SKM-1 treated with dmso at 0.1 percent for 144 hours (cell line): ENCODE measurements at regions not wholly inside any gene's neighbourhood (a gene's known extent, or its start where the extent isn't known, plus 50 kb on each side); places are given as distances from the start of the nearest gene placed in this dataset.

Experiments
- DNase-seq: peaks from one replicate; lab custom pipeline; 2025; ENCODE audit not compliant: unreplicated experiment; lab: John Stamatoyannopoulos, UW

DNA sequence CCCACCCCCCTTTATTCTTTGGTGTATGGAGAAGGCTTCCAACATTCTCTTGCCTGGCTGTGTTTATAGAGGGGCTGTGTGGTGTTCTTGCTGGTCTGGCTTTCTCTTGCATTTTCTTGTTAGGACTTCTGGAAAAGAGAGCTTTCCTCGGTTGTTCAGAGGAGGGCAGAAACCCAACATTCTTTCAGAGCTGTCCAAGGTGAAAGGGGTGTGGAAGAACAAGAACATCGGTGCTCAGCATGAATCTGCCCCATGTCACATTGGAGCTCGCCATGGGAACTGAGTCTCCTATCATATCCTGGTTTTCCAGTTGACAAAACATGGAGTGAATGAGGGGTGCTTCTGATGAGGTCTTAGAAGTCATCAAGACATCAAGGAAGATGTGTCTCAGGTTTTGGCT, 281.8 kb downstream of the RNF144B start:
- DNase-seq: no peak

DNA sequence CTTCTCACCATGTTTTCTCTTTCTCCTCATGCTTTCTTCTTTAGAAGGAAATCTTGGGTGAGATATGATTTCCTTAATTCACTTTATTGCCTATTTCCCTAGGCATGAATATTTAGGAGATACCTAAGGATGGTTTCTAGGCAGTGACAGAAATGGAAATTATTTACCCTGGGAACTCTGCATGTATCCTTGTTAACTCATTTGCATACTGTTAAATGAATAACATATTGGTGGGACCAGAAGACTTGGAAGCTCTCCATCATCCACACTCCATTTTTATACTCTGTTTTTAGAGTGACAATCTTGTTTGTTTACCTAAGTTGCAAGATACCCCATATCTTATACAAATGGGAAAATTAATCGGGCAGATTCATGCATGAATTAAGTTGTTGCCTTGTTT, 285.7 kb downstream of the RNF144B start:
- no peak for DNase-seq

DNA sequence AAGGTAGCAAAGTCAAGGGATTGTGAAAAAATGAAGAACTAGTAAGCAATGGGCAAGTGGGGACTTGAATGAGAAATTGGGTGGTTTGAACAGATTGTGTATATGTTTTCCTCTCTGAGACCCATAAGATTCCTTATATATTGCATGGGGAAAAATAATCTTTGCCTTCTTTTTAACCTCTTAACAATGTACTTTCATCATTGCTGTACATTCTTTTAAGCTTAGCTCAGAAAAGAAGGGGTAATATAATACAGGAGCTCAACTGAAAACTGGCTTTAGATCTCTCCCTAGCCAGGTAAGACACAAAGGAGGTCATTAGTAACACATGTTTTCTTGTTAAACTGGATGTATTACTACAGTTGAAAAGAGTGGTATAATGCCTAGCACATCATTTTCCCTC, 287.2 kb downstream of the RNF144B start:
- no peak for DNase-seq

DNA sequence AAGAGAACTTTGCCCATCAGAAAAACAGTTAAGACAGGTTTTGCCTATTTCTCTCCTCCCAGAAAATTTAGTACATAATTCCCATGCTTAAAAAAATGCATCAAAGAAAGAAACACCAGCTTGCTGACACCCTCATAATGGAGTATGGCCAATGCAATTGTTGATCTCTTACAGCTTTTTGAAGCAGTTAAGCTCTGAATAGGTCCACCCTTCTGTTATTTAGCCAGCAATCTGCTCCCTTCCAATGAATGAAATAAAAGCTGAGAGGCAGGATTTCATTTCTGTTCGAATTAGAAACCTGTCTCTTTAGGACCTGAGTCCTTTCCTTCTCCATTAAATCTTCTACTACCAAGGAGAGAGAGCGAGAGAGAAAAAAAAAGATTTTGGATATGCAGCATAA, 288.7 kb downstream of the RNF144B start:
- no peak for DNase-seq

DNA sequence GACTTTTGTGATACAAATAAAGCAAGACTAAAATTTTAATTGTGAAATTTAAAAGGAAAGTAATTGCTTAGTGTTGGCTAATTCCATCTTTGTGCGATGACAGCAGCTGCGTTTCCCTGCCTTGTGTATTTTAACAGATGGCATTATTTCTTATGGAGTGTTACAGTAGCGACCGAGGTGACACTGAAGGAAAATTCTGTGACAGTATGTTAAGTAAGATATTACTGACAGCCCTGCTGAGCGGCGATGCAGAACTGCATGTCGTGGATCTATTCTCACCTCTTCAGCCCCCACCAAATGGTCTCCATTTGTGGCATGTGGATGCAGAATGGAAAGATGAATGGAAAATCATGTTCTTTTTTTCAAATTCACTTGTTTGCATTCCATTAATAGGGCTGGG, 289.4 kb downstream of the RNF144B start:
- no peak for DNase-seq

DNA sequence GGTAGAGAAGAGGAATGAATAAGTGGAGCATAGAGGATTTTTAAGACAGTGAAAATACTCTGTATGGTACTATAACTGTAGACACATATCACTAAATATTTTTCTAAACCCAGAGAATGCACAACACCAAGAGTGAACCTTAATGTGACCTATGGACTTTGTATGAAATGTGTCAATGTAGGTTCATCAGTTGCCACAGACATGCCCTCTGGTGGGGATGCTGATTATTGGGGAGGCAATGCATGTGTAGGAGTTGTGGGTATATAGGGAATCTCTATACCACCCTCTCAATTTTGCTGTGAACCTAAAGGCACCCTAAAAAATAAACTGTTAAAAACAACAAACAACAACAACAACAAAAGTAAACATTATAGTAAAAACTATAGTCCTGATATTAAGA, 293.7 kb downstream of the RNF144B start:
- no peak for DNase-seq

DNA sequence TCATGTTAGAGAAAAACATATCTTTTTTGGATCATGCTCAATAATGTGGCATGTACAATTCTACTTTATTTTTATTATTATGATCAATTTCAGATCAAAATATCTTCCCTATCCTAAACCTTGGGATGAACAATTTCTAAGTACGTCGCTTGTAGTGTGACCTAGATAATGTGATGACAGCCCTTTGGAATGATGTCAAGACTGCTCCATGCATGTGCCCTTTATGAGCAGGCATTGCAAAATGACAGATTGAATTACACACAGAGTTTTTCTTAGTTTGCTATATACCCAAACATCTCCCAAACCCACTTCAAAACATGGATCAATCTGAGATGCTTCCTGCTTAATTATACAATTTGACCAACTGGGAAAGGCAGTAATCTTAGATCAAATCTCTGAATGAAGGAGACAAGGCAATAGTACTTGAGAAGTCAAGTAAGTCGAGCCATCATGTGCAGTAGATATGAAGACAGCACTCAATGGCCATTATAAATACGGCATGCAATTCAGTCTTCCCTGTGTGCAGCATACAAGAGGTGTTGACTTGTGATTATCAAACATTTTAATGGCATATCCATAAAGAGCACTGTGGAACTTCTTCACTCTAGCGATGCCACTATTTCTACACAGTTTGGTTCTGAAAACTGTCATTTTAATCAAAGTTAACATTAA, 294.8 kb downstream of the RNF144B start:
- no peak for DNase-seq

DNA sequence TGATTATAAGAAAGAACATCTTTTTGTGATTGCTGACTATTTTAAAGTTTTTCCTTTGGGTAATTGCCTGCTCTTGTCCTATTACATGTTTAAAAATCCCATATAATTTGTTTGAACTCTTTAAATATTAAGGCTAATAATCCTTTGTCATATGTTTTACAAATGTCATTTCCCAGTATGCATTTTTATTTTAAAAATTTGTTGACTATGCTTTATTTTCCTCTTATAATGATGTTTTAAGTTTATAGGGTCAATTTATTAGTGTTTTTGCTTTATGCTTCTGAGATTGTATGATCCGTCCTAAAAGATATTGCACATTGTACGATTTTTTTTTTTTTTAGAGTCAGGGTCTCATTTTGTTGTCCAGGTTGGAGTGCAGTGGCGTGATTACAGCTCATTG, 297.2 kb downstream of the RNF144B start:
- DNase-seq: no peak

DNA sequence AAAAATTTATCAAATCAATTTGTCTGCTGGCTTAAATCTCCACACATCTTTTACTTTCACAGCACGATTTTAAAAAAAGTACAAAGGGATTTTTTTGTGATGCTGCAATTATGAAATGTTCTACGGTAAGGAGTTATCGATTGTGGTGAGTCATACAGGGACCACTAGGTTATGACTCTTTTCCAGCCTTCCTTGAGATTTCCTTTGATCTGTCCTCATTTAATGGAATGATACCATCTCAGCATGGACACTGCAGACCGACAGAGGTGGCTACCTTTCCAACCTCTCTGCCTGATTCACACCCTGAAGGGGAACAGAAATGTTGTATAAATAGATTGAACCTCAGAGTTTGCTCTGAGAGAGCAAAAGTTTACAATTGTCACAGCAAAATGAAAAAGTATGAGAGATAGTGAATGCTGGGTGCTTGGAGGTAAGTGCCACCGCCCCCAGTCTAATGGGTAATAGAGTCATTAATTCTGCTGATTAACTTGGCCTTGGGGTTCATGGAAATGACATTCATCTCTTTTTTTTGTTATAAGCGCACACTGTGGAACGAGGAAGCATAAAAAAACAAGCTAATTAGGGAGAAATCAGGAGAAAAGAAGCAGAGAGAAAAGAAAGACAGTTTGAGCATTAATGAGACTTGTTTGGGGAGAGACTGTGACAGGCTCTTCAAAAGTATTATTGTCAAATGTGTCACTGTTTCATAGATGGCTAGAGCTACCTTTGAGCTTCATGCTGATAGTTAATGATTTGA, 306.0 kb downstream of the RNF144B start:
- no peak for DNase-seq

DNA sequence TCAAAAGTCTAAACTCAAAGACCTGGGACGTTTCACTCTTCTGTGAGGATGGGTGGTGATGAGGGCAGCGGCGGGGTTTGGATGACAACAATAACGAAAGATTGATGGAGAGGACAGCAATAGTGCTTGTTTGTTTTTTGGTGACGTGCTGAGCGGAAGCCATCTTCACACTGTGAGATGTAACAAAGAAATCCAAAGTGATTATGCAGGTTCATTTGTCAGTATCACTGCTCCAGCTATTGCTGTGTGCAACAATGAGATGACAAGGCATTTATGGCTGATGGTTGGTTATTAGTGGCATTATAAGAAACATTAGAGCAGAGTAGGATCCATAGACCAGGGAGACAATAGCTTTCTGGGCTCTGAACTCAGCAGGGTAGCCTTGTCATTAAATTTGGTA, 306.7 kb downstream of the RNF144B start:
- no peak for DNase-seq

DNA sequence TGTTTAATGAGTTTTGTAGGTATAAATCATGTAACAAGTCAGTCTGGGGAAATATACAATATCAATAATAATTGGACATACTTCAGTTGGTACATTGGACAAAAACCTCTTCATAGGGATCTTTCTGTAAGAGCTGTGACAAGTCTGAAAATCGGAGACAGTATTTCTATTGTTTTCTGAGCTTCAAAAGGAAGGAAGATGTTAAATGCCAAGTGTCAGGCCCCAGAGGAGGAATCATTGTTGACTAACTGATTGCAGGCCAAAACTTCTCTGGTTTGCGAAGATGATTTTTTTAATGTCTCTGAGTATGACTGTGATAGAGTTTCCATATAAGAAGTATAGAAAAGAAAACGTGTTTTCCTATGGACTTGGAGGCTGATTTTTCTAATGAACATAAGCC, 316.4 kb downstream of the RNF144B start:
- no peak for DNase-seq

DNA sequence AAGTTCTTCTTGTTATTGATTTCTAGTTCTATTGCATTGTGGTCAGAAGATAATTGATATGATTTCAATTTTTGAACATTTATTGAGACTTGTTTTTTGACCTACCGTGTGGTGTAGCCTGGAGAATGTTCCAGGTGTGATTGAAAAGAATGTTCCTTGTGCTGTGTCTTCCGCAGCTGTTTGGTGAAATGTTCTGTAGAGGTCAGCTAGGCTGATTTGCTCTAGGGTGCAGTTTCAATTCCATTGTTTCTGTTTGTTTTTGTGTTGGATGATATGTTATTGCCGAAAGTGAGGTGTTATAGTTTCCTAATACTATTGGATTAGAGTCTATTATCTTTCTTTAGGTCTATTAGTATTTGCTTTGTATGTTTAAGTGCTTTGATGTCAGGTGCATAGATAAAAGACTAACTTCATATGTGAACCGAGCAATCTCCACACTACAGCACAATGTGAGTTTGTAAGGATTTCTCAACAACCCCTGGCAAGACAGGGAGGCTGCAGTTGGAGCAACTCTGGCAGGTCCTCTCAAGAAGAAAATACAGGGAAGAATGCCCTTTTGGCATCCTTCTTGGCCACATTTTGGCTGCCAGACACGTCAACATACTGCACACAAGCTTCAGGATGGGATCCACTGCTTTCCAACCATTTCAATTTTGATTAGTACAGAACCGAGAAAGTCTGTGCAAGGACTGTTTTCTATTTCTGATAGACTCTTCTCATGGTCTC, 320.7 kb downstream of the RNF144B start:
- DNase-seq: no peak

DNA sequence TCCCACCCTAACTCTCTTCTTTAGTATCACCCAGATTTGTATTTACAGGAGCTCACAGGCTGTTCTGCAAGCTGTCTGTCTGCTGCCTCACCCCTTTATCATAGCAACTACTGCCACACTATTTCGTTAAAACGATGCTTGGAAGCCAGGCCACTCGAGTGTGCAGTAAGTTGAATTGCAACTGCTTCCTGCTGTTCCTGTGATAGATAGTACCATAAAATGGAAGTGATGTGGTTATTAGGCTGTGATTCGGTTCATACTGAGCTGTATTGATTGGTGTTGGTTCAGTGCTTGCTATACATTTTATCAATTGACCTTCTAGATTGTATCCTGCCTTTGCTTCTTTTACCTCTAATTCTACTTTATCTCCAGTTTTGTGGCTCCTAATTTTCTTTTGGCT, 325.4 kb downstream of the RNF144B start:
- no peak for DNase-seq

DNA sequence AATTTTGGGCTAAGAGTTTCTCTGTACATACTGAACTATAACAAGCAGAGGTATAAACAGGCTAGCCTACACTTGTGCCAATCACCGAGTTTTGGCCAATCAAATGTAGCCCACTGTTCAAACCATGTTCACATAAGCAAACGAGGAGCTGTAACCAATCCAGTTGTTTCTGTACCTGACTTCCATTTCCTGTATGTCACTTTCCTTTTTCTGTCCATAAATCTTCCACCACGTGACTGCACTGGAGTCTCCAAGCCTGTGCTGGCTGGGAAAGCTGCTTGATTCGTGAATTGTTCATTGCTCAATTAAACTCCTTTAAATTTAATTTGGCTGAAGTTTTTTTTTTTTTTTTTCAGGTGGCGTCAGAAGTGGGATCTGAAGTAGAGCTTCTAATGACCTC, 332.9 kb downstream of the RNF144B start:
- no peak for DNase-seq

DNA sequence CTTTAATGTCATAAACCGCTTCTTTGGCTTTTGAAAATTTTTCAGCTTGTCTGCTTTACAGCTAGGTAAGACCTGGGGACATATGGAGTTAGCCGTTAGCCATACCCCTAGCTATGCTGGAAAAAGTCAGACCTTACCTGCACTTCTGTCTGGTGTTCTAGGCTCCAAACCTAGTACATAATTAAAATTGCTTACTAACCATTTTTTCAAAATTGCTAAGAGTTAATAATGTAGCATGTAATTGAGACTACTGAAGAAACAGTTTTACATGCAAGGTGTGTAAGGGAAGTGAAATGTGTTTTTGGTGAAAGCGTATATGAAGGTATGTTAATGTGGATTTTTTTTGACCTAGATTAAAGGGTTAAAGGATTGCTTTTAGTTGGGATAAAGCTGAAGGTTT, 336.9 kb downstream of the RNF144B start:
- no peak for DNase-seq

DNA sequence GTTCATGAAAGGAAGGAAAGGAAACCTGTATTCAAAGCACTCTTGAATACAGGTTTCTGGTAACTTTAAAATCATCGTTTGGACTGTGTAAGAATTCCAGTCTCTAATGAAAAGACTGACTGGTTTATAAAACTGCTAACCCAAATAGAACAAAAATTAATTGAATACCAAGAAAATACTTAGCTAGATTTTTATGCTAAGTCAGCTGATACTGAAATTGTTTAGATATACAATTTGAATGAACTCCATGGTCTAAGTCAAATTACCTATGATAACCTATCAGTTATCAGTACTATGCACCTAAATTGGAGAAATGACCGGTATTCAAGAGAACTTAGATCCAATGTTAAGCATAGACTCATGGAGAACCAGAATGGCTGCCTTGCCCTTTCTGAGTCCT, 338.3 kb downstream of the RNF144B start:
- no peak for DNase-seq

DNA sequence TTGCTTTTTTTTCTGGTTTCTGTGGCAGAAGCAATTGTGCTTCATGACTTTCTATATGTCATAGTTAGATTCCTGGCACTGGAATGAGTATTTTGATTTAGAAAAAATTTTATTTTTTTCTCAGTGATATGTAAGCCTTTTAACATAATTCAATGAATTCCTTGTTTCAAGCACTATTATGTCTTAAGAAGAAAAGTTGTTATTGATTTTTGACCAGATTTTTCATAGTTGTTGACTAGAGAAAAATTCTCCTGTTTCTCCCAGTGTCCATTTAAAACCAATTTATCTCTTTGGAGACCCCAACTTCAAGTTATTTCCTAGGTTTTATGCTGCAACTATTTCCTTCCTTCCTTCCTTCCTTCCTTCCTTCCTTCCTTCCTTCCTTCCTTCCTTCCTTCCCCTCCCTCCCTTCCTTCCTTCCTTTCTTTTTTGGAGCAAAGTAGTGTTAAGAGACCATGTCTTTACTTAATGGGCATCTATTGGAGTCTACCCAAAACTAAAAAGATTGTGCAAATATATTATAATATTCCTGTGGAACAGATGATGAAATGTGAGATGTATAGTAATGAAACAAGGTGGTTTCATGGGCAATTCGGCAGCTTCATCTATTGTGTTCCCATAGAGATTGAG, 346.9 kb downstream of the RNF144B start:
- DNase-seq: no peak

DNA sequence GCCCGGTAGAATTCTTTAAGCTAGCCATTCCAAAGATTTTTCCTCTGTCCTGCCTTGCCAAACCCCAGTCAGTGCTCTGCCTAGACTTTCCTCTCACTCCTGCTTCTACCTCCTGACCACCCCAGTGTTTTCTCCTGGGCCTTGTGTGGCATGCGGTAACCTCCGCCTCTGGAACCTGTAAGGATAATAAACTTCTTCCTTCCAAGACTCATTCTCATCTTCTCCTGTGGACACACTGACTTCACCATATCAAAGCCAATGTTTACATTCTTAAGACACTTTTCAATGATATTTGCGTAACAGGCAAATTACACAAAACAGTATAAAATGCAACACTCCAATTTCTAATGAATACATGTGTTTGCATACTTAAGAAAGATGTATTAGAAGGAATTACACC, 354.6 kb downstream of the RNF144B start:
- no peak for DNase-seq

DNA sequence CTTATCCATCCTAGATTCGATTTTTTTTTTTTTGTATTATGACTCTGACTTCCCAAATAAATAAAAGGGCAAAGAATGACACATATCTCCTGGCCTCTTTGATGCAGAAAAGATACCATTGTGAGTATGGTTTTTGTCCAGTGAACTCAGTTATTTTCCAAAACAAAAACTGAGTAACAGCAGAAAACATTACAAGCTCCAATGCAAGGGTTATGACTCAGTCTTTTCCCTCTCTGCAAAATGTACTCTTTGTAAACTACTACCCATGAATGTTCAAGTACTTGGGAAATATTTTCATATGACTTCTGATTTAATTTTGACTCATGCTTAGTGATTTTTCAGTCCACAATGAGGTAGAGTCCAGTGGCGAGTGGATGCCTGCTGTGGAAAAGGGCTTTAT, 355.3 kb downstream of the RNF144B start:
- DNase-seq: no peak

DNA sequence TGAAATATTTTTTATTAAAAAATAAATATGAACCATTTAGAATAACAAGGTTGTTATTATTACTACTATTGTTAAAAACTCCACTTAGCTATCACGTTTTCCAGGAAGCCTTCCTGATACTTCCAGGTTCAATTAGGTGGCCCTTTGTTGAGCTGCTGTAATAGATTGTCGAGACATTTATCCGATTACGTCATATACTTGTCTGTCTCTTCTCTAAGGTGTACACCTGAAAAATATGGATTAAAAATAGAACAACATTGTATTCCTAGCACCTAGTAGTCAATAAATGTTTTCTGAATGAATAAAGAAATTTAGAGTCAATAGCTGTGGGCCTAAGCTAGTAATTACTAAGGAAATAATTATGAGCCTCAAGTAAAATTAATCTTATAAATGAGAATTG, 359.6 kb downstream of the RNF144B start:
- no peak for DNase-seq

DNA sequence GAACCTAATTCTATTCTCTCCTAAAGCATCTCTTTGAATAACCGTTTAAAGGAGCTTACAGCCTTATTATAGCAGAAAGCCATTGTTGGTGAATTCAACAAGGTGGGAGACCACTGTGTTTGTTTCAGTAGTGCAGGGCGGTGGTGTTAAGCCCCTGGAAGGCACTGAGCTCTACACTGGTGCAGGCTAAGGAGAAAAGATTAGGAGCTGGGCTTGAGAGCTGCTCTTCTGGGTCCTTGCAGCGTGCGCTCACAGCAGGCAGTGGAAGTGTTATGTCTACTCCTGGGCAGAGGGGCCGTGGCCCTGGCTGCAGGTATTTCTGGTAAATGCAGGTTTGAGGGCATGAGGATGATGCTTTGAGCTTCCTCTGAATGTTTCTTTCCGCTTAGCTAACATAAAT, 361.2 kb downstream of the RNF144B start:
- no peak for DNase-seq
